WTC11 (cell line): ENCODE measurements at regions not wholly inside any gene's neighbourhood (a gene's known extent, or its start where the extent isn't known, plus 50 kb on each side); places are given as distances from the start of the nearest gene placed in this dataset.

Source experiments
- MXD4 ChIP-seq: fragments of 250-450 bp; sonication (Bioruptor Pico); IDR thresholded peaks from 2 replicates; pipeline ENCODE4 v1.8.0; 2021; ENCODE audit warnings: mild to moderate bottlenecking, moderate library complexity, borderline replicate concordance
- TEAD4 ChIP-seq: sonication (generic); formaldehyde crosslinking; IDR thresholded peaks from 2 replicates; pipeline ENCODE4 v1.8.0; 2022; ENCODE audit warnings: mild to moderate bottlenecking, missing genetic modification reagents
- ZNF232 ChIP-seq: sonication (generic); formaldehyde crosslinking; IDR thresholded peaks from 2 replicates; pipeline ENCODE4 v1.8.0; 2022; ENCODE audit warnings: mild to moderate bottlenecking, missing genetic modification reagents
- TF ChIP-seq, protein P1 (sequence below): sonication (generic); formaldehyde crosslinking; IDR thresholded peaks from 2 replicates; pipeline ENCODE4 v1.8.0; 2022; ENCODE audit warnings: mild to moderate bottlenecking, missing genetic modification reagents
- TF ChIP-seq, protein P2 (sequence below): fragments of 200-600 bp; IDR thresholded peaks from 2 replicates; pipeline ENCODE4 v1.8.0; 2022; ENCODE audit warnings: antibody characterized with exemption
- TF ChIP-seq, protein P3 (sequence below): sonication (generic); formaldehyde crosslinking; IDR thresholded peaks from 2 replicates; pipeline ENCODE4 v1.8.1; 2022; ENCODE audit warnings: mild to moderate bottlenecking, moderate library complexity, missing genetic modification reagents
- TF ChIP-seq, protein P4 (sequence below): sonication (generic); formaldehyde crosslinking; IDR thresholded peaks from 2 replicates; pipeline ENCODE4 v1.8.1; 2022; ENCODE audit warnings: missing genetic modification reagents, borderline replicate concordance
- TF ChIP-seq, protein P5 (sequence below): sonication (generic); formaldehyde crosslinking; IDR thresholded peaks from 2 replicates; pipeline ENCODE4 v1.8.1; 2023; ENCODE audit warnings: mild to moderate bottlenecking, moderate library complexity, missing genetic modification reagents
- TF ChIP-seq, protein P6 (sequence below): sonication (generic); formaldehyde crosslinking; IDR thresholded peaks from 2 replicates; pipeline ENCODE4 v1.8.0; 2023; ENCODE audit warnings: mild to moderate bottlenecking, missing genetic modification reagents
- TF ChIP-seq, protein P7 (sequence below): sonication (generic); formaldehyde crosslinking; IDR thresholded peaks from 2 replicates; pipeline ENCODE4 v1.8.1; 2023; ENCODE audit warnings: mild to moderate bottlenecking, missing genetic modification reagents

DNA sequence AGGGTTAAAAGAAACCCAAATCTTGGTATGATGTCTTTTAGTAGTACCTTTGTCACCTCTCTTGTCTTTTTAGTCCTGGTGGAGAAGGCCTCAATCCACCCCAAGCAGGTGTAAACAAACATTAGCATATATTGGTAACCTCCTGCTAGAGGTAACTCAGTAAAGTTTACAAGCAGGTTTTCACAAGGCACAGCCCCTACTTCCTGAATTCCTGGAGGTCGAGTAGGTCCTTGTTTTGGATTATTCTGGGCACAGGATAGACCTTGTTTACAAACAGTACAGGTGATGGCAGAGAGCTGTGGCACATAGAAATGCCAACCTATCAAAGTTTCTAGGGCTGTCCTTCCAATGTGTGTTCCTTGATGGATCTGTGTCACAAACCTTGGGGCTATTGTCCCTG is 99.1 kb downstream of the ALG10 start:
- TF ChIP-seq, protein P1, sequence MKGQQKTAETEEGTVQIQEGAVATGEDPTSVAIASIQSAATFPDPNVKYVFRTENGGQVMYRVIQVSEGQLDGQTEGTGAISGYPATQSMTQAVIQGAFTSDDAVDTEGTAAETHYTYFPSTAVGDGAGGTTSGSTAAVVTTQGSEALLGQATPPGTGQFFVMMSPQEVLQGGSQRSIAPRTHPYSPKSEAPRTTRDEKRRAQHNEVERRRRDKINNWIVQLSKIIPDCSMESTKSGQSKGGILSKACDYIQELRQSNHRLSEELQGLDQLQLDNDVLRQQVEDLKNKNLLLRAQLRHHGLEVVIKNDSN (CRISPR knock-in tag), result no peak
- TF ChIP-seq, protein P2, sequence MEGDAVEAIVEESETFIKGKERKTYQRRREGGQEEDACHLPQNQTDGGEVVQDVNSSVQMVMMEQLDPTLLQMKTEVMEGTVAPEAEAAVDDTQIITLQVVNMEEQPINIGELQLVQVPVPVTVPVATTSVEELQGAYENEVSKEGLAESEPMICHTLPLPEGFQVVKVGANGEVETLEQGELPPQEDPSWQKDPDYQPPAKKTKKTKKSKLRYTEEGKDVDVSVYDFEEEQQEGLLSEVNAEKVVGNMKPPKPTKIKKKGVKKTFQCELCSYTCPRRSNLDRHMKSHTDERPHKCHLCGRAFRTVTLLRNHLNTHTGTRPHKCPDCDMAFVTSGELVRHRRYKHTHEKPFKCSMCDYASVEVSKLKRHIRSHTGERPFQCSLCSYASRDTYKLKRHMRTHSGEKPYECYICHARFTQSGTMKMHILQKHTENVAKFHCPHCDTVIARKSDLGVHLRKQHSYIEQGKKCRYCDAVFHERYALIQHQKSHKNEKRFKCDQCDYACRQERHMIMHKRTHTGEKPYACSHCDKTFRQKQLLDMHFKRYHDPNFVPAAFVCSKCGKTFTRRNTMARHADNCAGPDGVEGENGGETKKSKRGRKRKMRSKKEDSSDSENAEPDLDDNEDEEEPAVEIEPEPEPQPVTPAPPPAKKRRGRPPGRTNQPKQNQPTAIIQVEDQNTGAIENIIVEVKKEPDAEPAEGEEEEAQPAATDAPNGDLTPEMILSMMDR, result no peak
- TF ChIP-seq MXD4 (no peak), ZNF232 (CRISPR knock-in tag) (no peak), TEAD4 (no peak)
- TF ChIP-seq, protein P3, sequence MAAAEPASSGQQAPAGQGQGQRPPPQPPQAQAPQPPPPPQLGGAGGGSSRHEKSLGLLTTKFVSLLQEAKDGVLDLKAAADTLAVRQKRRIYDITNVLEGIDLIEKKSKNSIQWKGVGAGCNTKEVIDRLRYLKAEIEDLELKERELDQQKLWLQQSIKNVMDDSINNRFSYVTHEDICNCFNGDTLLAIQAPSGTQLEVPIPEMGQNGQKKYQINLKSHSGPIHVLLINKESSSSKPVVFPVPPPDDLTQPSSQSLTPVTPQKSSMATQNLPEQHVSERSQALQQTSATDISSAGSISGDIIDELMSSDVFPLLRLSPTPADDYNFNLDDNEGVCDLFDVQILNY, result no peak
- TF ChIP-seq, protein P4, sequence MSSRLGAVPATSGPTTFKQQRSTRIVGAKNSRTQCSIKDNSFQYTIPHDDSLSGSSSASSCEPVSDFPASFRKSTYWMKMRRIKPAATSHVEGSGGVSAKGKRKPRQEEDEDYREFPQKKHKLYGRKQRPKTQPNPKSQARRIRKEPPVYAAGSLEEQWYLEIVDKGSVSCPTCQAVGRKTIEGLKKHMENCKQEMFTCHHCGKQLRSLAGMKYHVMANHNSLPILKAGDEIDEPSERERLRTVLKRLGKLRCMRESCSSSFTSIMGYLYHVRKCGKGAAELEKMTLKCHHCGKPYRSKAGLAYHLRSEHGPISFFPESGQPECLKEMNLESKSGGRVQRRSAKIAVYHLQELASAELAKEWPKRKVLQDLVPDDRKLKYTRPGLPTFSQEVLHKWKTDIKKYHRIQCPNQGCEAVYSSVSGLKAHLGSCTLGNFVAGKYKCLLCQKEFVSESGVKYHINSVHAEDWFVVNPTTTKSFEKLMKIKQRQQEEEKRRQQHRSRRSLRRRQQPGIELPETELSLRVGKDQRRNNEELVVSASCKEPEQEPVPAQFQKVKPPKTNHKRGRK (CRISPR knock-in tag), result no peak
- TF ChIP-seq, protein P5, sequence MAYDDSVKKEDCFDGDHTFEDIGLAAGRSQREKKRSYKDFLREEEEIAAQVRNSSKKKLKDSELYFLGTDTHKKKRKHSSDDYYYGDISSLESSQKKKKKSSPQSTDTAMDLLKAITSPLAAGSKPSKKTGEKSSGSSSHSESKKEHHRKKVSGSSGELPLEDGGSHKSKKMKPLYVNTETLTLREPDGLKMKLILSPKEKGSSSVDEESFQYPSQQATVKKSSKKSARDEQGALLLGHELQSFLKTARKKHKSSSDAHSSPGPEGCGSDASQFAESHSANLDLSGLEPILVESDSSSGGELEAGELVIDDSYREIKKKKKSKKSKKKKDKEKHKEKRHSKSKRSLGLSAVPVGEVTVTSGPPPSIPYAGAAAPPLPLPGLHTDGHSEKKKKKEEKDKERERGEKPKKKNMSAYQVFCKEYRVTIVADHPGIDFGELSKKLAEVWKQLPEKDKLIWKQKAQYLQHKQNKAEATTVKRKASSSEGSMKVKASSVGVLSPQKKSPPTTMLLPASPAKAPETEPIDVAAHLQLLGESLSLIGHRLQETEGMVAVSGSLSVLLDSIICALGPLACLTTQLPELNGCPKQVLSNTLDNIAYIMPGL (CRISPR knock-in tag), result no peak
- TF ChIP-seq, protein P6, sequence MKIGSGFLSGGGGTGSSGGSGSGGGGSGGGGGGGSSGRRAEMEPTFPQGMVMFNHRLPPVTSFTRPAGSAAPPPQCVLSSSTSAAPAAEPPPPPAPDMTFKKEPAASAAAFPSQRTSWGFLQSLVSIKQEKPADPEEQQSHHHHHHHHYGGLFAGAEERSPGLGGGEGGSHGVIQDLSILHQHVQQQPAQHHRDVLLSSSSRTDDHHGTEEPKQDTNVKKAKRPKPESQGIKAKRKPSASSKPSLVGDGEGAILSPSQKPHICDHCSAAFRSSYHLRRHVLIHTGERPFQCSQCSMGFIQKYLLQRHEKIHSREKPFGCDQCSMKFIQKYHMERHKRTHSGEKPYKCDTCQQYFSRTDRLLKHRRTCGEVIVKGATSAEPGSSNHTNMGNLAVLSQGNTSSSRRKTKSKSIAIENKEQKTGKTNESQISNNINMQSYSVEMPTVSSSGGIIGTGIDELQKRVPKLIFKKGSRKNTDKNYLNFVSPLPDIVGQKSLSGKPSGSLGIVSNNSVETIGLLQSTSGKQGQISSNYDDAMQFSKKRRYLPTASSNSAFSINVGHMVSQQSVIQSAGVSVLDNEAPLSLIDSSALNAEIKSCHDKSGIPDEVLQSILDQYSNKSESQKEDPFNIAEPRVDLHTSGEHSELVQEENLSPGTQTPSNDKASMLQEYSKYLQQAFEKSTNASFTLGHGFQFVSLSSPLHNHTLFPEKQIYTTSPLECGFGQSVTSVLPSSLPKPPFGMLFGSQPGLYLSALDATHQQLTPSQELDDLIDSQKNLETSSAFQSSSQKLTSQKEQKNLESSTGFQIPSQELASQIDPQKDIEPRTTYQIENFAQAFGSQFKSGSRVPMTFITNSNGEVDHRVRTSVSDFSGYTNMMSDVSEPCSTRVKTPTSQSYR, result no peak
- TF ChIP-seq, protein P7, sequence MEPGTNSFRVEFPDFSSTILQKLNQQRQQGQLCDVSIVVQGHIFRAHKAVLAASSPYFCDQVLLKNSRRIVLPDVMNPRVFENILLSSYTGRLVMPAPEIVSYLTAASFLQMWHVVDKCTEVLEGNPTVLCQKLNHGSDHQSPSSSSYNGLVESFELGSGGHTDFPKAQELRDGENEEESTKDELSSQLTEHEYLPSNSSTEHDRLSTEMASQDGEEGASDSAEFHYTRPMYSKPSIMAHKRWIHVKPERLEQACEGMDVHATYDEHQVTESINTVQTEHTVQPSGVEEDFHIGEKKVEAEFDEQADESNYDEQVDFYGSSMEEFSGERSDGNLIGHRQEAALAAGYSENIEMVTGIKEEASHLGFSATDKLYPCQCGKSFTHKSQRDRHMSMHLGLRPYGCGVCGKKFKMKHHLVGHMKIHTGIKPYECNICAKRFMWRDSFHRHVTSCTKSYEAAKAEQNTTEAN, result no peak
